Posterior cingulate gyrus (tissue), 11 donors: ENCODE measurements at regions not wholly inside any gene's neighbourhood (a gene's known extent, or its start where the extent isn't known, plus 50 kb on each side); places are given as distances from the start of the nearest gene placed in this dataset.

Source experiments
- DNase-seq, 10 donors: peaks; one replicate each; pipeline versions ENCODE4 v3.0.0 to v3.0.0-alpha.2; 2020 to 2021; ENCODE audit warnings: mixed read lengths in 3 of 10
- intact Hi-C: fragments of 100-400 bp; cut with DNase I; formaldehyde crosslinking; loops from one replicate; pipeline ENCODE4 v1.15.1; 2023

DNA sequence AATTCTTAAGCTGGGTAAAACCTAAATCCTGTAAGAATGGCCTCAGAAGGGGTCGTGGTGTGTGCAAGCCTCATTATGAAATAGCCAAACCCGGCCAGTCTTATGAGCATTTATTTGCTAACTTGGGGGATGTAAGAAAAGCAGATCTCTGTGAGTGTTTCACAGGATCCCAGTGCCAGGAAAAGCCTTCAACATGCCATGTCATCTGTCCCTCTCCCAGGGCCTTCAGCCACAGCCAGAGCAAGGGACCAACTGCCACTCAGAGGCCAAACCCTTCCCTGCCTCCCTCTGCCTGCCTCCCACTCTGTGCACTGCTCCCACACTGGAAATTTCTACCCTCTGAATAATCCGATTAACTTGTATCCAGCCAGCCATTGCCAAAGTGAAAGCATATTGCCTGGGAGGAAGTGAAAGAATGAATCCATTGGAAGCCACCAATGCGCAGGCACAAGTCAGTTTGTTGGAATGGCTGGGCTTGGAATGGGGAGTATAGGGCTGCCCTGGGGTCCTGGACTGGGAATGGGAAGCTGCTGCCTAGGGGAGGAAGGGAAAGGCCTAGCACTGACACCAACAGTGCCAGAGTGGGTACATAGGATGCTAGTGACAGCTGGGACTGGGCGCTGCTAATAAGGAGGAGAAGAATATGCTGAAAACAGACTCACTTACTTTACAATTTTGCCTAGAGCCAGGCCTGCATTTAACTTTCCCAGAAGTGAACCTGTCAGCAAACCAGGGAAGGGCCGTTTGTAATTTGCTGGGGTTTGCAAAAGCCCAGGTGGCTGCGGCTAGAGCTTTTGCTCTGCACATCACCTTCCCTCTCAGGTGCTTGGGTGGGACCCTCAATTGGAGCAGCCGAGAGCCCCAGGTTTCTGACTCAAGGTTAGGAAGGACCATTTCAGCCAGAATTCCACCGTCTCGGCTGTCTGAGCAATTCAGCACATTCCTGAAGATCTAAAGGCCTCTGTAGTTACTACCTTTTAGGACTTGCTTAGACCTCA, 146.6 kb upstream of the NCK2 start:
- intact Hi-C loops = no loop called here
- DNase-seq = no peak

DNA sequence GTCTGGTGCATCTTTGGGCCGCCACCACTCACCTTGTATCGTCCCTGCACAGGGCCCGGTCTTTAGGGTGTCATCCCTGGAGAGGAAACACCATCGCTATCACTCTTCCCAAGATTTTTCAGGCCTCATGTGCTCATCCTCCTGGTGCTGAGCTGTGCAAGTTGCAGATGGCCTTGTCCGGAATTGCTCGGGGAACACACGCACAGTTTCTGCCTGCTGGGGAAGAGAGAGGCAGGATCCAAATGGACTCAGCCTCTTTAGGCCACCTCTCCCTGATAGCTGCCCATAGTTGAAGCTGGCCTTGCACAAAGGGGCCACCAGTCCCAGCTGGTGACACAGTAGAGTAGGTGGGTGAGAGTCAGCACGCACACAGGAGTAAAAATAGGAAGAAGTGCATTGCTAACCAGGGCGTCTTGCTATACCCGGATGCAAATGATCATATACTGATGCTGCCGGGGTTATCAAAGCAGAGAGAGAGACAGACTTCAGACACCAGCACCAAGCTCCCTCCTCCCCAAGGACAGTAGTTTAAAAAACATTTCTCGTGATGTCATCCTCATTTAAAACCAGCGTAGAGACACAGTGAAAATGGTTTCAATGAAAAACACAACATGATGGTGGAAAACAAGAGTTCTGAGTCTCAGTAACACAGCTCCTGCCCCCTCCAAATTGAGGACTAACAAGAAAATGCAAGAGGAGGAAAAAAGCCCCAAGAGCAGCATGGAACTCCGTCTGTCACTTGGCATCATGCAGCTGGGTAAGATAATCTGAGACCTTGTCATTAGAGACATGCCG, 147.5 kb upstream of the NCK2 start:
- peak in 1 of 10 donors; percentile 15 for DNase-seq
- intact Hi-C loops = no loop called here

- intact Hi-C loops = no loop called here
- DNase-seq = no peak
Observed at GRCh38 chr2:105596411-105596921, 148.2 kb upstream of the NCK2 start.

- DNase-seq = no peak
- intact Hi-C loops = no loop called here
Observed at GRCh38 chr2:105595536-105595935, 149.2 kb upstream of the NCK2 start.

- DNase-seq = no peak
- intact Hi-C loops = no loop called here
Observed at GRCh38 chr2:105593221-105593967, 151.3 kb upstream of the NCK2 start.

DNA sequence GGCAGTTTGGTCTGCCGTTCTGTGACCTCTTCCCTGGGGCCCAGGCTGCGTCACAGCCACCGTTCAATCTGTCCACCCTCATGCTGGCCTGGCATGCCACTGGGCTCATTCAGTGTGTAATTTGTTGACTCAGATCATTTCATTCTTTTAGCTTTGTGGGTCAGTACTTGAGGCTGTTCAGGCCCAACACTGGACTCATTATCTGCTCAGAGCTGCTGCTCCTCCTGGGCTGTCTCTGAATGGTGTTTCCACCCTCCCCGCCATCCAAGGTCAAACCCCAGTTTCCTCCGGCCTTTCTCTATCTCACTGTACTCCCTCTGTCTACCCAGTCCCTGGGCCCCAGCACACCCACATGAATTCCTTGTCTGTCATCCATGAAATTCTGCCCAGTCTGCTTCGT, 152.4 kb upstream of the NCK2 start:
- DNase-seq = peak in 3 of 10 donors; percentile 36 to 66 (median 45)

GRCh38 chr2:105590780-105591660, 153.7 kb upstream of the NCK2 start:
- DNase-seq = no peak
- intact Hi-C loops = no loop called here

More for the DNA sequence above, 152.4 kb upstream of the NCK2 start:
- intact Hi-C loops = no loop called here

GRCh38 chr2:105588581-105588980, 156.1 kb upstream of the NCK2 start:
- intact Hi-C loops = no loop called here

DNA sequence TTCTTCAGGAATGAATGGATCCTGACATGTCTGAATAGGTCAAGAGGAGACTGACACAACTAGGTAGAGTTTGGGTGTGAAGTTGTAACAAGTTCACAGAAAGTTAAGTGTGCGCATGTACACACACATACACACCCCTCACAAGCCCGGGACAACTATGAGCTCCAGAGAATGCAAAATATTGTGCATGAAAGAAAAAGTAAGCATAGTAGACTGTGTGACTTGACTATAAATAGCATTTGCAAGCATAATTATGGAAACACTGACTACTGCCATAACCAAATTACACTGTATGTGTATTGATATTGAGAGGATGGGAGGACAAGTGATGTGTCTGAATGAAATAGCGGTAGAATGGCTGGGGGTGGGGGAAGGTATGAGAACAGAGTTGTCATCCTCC, 157.1 kb upstream of the NCK2 start:
- no peak for DNase-seq
- intact Hi-C loops = no loop called here

More at GRCh38 chr2:105588581-105588980, 156.1 kb upstream of the NCK2 start:
- no peak for DNase-seq

GRCh38 chr2:105584435-105585010, 160.2 kb upstream of the NCK2 start:
- DNase-seq = no peak
- intact Hi-C loops = no loop called here

GRCh38 chr2:105582952-105583660, 161.6 kb upstream of the NCK2 start:
- intact Hi-C loops = no loop called here
- no peak for DNase-seq

- DNase-seq = no peak
- intact Hi-C loops = no loop called here
Observed at GRCh38 chr2:105581555-105581944, 163.2 kb upstream of the NCK2 start.

DNA sequence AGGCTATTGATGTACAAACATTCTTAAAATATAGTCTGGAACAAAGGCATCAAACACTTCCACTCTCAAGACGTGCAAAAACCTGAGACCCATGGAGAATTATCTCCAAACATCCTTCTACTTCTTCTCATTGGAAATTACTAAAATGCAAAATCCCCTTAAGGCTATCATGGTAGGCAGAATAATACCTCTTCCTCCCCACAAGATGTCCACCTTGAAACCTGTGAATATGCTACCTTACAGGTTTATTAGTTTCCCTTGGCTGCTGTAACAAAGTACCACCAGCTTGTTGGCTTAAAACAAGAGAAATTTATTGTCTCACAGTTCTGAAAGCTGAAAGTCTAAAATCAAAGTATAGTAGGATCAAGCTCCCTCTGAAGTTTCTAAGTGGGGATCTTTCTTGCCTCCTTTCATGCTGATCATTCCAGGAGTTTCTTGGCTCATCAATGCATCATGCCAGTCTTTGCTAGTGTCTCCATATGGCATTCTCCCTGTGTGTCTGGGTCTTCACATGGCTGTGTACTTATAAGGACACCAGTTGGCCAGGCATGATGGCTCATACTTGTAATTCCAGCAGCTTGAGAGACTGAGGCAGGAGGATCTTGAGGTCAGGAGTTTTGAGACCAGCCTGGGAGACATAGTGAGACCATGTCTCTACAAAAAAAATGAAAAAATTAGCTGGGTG, 163.7 kb upstream of the NCK2 start:
- peak in 1 of 10 donors; percentile 20 for DNase-seq
- intact Hi-C loops = no loop called here

DNA sequence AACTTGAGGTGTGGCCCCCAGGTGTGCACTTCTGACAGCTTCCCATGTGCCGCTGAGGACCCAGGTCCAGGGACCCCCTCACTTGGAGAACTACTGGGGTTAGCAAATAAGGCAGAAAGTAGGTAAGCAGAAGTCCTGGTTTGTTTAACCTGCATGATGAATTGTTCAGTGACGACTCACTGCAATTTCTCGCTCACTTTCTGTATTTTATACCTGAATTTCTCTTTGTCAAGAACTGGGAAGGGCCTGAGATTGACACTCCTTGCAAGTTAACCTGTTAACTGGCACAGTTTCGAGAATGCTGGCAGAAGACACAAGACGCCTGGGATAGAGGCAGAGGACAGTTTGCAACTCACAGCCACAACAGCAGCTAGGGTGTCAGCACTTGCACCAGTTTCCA, 164.5 kb upstream of the NCK2 start:
- no peak for DNase-seq
- intact Hi-C loops = no loop called here

DNA sequence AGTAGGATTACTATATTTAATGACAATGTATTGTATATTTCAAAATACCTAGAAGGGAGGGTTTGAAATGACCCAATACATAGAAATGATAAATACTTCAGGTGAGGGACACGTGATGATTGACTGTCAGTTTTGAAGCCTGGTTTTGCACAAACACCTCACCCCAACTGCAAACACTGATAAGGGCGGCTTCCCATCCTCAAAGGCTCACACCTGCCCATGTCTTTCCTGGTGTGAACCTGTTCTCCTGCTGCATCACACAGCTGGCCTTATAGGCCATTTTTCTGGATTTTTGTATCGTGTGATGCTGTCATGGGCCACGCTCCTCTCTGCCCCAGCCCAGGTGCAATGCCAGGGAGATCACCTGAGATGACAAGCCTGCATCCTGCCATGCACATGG, 166.5 kb upstream of the NCK2 start:
- DNase-seq = peak in 1 of 10 donors; percentile 26
- intact Hi-C loops = loop anchor here (10.0 kb wide), 1 partner anchor 517 kb away; no protein-coding TSS in a partner anchor

DNA sequence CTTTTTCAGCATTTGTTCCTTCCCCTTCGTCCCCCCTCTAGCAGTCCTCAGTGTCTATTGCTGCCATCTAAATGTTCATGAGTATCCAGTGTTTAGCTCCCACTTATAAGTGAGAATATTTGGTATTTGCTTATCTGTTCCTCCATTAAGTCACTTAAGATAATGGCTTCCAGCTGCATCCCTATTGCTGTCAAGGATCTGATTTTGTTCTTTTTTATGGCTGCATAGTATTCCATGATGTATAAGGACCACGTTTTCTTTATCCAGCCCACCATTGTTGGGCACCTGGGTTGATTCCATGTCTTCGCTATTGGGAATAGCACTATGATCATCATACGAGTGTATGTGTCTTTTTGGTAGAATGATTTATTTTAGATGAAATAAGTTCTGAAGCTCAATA, 166.9 kb upstream of the NCK2 start:
- intact Hi-C loops = loop anchor here (10.0 kb wide), 1 partner anchor 517 kb away; no protein-coding TSS in a partner anchor
- DNase-seq = no peak

- DNase-seq = peak in 2 of 10 donors; percentile 68 to 71
- intact Hi-C loops = loop anchor here (10.0 kb wide), 1 partner anchor 518 kb away; no protein-coding TSS in a partner anchor
Observed at GRCh38 chr2:105576440-105577241, 168.1 kb upstream of the NCK2 start.
